ENCODE measurements at regions not wholly inside any gene's neighbourhood (a gene's known extent, or its start where the extent isn't known, plus 50 kb on each side); places are given as distances from the start of the nearest gene placed in this dataset.

DNA sequence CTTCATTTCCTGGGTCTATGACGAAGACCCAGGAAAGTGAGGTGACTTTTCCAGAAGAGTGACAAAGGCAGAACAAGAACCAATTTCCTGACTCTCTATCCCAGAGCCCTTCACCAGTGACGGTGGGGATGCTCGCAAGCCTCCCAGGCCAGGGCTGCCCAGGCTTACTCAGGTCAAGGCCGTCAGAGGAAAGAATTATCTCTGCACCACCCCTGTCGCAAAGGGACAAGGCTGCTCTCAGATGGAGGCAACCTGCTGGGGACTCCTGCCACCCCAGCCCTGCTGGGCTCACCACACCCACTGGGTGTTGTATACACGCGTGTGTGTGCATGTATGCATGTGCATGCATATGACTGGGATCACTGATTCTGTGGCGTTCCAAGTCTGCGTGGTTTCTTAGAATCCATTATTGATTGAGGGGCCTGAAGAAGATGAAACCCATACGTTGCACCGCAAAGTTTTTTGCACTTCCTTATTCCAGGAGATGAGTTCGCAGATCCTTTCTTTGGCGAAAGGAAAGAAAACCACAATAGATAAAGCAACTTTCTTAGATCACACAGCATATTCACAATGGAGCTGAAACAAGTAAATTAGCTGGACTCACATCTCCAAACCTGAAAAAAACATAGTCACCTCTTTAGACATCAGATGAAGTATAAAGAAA, 255.8 kb downstream of the RHOU start:
- TF ChIP-seq, protein P1, sequence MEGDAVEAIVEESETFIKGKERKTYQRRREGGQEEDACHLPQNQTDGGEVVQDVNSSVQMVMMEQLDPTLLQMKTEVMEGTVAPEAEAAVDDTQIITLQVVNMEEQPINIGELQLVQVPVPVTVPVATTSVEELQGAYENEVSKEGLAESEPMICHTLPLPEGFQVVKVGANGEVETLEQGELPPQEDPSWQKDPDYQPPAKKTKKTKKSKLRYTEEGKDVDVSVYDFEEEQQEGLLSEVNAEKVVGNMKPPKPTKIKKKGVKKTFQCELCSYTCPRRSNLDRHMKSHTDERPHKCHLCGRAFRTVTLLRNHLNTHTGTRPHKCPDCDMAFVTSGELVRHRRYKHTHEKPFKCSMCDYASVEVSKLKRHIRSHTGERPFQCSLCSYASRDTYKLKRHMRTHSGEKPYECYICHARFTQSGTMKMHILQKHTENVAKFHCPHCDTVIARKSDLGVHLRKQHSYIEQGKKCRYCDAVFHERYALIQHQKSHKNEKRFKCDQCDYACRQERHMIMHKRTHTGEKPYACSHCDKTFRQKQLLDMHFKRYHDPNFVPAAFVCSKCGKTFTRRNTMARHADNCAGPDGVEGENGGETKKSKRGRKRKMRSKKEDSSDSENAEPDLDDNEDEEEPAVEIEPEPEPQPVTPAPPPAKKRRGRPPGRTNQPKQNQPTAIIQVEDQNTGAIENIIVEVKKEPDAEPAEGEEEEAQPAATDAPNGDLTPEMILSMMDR (IDR thresholded peaks at IDR 0.05; ENCODE audit: poor library complexity), result no peak
- TF ChIP-seq EZH2 (IDR thresholded peaks at IDR 0.05; ENCODE audit: borderline replicate concordance), result no peak

Measured in hepatocyte (in vitro differentiated cells).